Type B pancreatic cell (in vitro differentiated cells): ENCODE measurements at regions not wholly inside any gene's neighbourhood (a gene's known extent, or its start where the extent isn't known, plus 50 kb on each side); places are given as distances from the start of the nearest gene placed in this dataset.
"Not testable (repeated sequence)": the region's sequence is repeated elsewhere in the genome, so short reads cannot be mapped to it uniquely, and the experiment has no call there.

Source experiments
- DNase-seq: peaks from one replicate; pipeline ENCODE4 v3.0.0; 2021; ENCODE audit warnings: mixed read lengths; ENCODE audit not compliant: unreplicated experiment; ENCODE audit errors: extremely low spot score
- H3K27ac Mint-ChIP-seq: 2 replicates; pipeline ENCODE4 v1.8.0; 2021; ENCODE audit warnings: mild to moderate bottlenecking, mixed read lengths
- H3K27me3 Mint-ChIP-seq: 2 replicates; pipeline ENCODE4 v1.8.0; 2021; ENCODE audit warnings: mixed read lengths
- H3K36me3 Mint-ChIP-seq: 2 replicates; pipeline ENCODE4 v1.8.0; 2021; ENCODE audit warnings: mixed read lengths
- H3K4me1 Mint-ChIP-seq: one replicate; pipeline ENCODE4 v1.8.0; 2021; ENCODE audit warnings: mixed read lengths; ENCODE audit not compliant: unreplicated experiment
- H3K4me3 Mint-ChIP-seq: 2 replicates; pipeline ENCODE4 v1.8.0; 2021; ENCODE audit warnings: mild to moderate bottlenecking, mixed read lengths
- H3K9me3 Mint-ChIP-seq: 2 replicates; pipeline ENCODE4 v1.8.0; 2021; ENCODE audit warnings: mixed read lengths
- TF ChIP-seq, protein P1 (sequence below): fragments of 200-600 bp; sonication (generic); conservative IDR thresholded peaks from 2 replicates; pipeline ENCODE4 v1.5.0; 2021; ENCODE audit warnings: antibody characterized with exemption, mild to moderate bottlenecking

DNA sequence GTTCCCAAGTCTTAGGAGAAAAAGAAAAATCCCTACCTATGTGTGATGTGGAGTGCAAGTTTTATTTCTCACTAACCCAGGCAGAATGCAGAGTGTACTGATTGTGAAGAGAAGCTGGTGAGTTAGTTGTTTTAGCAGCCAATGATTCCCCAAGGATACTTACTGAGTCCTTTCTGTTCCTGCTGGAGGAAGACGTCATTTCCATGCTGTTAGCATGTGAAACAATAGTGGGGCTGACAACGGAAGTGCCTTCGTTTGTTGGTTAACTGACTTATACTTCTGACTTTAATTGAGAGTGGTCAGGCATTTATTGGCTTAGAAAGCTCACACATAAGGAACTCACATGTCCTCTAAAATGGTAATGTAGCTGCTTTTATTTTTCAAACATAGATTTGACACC, 180.6 kb downstream of the MC4R start:
- TF ChIP-seq, protein P1, sequence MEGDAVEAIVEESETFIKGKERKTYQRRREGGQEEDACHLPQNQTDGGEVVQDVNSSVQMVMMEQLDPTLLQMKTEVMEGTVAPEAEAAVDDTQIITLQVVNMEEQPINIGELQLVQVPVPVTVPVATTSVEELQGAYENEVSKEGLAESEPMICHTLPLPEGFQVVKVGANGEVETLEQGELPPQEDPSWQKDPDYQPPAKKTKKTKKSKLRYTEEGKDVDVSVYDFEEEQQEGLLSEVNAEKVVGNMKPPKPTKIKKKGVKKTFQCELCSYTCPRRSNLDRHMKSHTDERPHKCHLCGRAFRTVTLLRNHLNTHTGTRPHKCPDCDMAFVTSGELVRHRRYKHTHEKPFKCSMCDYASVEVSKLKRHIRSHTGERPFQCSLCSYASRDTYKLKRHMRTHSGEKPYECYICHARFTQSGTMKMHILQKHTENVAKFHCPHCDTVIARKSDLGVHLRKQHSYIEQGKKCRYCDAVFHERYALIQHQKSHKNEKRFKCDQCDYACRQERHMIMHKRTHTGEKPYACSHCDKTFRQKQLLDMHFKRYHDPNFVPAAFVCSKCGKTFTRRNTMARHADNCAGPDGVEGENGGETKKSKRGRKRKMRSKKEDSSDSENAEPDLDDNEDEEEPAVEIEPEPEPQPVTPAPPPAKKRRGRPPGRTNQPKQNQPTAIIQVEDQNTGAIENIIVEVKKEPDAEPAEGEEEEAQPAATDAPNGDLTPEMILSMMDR: no peak
- no peaks in the 10 kb centered on the region for H3K36me3 Mint-ChIP-seq
- no peak overlapping the region for H3K4me3 Mint-ChIP-seq
- DNase-seq: no peak
- peaks cover 4% of the 10 kb centered on the region for H3K9me3 Mint-ChIP-seq
- H3K4me1 Mint-ChIP-seq: peaks cover 18% of the 10 kb centered on the region
- no peak overlapping the region for H3K27ac Mint-ChIP-seq
- peaks cover 7% of the 10 kb centered on the region for H3K27me3 Mint-ChIP-seq

DNA sequence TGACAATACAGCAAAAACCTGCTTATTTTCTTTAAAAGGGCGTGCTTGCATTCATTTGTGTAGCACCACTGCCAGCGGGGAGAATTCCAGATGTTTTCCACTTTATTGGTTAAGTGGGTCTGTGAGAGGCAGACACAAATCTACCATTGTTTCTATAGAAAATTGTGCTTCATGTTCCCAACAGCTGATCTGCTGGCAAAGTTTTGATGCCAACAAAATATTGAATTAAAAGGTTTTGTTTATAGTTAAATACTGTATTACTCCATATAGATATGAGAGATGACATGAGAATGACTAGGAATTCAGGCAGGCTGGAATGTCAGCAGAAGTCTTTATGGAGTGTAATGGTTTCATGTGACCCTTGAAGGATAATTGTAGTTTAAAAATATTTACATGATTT, 182.7 kb downstream of the MC4R start:
- no peak for DNase-seq
- Mint-ChIP-seq H3K4me3 (no peak overlapping the region), H3K27ac (no peak overlapping the region), H3K36me3 (no peaks in the 10 kb centered on the region), H3K27me3 (peaks cover 7% of the 10 kb centered on the region), H3K4me1 (peaks cover 12% of the 10 kb centered on the region), H3K9me3 (peaks cover 4% of the 10 kb centered on the region)
- TF ChIP-seq, protein P1: no peak

DNA sequence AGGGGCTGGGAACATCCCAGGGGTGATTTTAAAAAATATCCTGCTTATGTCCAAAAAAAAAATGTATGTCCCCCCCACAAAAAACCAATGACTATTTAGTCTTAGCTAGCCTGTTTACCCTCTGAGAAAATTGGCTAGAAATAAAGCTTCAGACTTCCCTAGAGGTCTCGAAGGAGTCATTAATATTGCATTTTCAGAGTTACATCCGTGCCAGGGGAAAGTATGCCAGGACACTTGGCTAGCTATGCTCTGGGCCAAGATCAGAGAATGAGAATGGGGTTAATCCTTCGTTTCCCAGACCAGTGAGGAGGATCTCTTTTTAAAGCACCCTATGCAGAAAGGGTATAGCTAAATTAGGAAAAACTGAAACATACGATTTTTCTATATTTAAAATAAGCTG, 183.6 kb downstream of the MC4R start:
- Mint-ChIP-seq H3K9me3 (peaks cover 4% of the 10 kb centered on the region), H3K4me1 (peaks cover 12% of the 10 kb centered on the region), H3K27ac (no peak overlapping the region), H3K36me3 (no peaks in the 10 kb centered on the region), H3K27me3 (peaks cover 10% of the 10 kb centered on the region), H3K4me3 (no peak overlapping the region)
- TF ChIP-seq, protein P1: no peak
- no peak for DNase-seq

DNA sequence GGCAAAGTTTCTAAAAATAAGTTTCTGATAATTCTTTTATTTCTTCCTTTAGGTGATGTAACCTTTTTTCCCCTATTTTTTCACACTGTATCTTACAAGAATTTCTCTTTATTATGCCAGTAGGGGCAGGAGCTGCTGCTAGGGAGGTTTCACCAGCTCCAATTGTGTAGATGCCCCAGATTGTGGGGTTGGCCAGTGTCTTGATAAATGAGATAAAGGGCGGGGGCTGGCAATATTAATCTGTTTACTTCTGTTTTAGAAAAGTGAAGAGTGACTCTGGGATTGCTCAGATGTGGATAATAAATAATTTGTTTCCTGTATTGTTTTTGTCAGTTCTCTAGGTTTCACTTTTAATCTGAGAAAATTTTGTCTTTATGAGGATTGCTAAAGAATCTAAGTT, 190.4 kb downstream of the MC4R start:
- peaks cover 5% of the 10 kb centered on the region for H3K27me3 Mint-ChIP-seq
- no peak for DNase-seq

DNA sequence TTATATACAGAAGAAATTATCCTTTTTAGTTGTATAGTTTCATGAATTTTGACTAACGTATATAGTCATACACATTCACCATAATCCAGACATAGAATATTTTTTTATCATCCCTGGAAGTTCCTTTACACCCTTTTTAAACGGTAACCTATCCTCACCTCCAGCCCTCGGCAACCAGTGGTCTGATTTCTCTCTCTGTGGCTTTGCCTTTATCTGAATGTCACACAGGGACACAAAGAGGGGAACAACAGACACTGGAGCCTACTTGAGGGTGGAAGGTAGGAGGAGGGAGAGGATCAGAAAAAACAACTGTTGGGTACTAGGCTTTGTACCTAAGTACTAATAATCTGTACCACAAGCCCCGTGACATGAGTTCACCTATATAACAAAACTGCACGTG, 191.9 kb downstream of the MC4R start:
- no peak overlapping the region for H3K27ac Mint-ChIP-seq
- no peaks in the 10 kb centered on the region for H3K9me3 Mint-ChIP-seq
- H3K4me1 Mint-ChIP-seq: no peaks in the 10 kb centered on the region
- TF ChIP-seq, protein P1: no peak
- H3K36me3 Mint-ChIP-seq: no peaks in the 10 kb centered on the region
- peaks cover 3% of the 10 kb centered on the region for H3K27me3 Mint-ChIP-seq
- DNase-seq: no peak
- no peak overlapping the region for H3K4me3 Mint-ChIP-seq

More for the DNA sequence above, 190.4 kb downstream of the MC4R start:
- H3K4me3 Mint-ChIP-seq: no peak overlapping the region
- H3K4me1 Mint-ChIP-seq: no peaks in the 10 kb centered on the region
- no peaks in the 10 kb centered on the region for H3K9me3 Mint-ChIP-seq
- TF ChIP-seq, protein P1: no peak
- H3K36me3 Mint-ChIP-seq: no peaks in the 10 kb centered on the region
- no peak overlapping the region for H3K27ac Mint-ChIP-seq

DNA sequence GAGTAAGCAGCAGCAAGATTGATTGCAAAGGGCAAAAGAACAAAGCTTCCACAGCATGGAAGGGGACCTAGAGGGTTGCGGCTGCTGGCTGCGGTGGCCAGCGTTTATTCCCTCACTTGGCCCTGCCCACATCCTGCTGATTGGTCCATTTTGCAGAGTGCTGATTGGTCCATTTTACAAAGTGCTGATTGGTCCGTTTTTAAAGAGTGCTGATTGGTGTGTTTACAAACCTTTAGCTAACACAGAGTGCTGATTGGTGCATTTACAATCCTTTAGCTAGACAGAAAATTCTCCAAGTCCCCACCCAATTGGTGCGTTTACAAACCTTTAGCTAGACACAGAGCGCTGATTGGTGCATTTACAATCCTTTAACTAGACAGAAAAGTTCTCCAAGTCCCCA, 194.4 kb downstream of the MC4R start:
- H3K4me3 Mint-ChIP-seq: not testable (repeated sequence)

More for the DNA sequence above, 194.4 kb downstream of the MC4R start:
- not testable (repeated sequence) for H3K36me3 Mint-ChIP-seq, H3K27me3 Mint-ChIP-seq, H3K9me3 Mint-ChIP-seq, H3K27ac Mint-ChIP-seq, DNase-seq, H3K4me1 Mint-ChIP-seq
